ENCODE measurements at regions not wholly inside any gene's neighbourhood (a gene's known extent, or its start where the extent isn't known, plus 50 kb on each side); places are given as distances from the start of the nearest gene placed in this dataset.

DNA sequence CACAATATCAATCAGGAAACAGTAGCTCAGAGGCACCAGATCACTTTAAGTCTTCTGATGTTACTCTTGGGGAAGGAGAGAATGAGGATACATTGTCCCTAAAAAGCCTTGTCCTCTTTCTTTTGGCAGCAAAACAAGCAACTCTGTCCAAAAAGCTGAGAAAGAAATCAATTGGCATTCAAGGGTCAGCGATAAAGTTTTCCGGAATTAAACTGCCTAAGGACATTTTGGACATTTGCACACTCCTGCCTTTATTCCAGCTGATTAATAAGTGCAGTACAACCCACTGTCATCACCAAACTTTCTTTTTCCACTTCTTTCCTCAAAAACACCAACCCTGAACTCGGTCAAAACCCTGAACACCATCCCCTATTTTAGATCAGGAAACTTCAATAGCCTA lies 85.8 kb upstream of the FAM9A start:
- TF ChIP-seq, protein P1, sequence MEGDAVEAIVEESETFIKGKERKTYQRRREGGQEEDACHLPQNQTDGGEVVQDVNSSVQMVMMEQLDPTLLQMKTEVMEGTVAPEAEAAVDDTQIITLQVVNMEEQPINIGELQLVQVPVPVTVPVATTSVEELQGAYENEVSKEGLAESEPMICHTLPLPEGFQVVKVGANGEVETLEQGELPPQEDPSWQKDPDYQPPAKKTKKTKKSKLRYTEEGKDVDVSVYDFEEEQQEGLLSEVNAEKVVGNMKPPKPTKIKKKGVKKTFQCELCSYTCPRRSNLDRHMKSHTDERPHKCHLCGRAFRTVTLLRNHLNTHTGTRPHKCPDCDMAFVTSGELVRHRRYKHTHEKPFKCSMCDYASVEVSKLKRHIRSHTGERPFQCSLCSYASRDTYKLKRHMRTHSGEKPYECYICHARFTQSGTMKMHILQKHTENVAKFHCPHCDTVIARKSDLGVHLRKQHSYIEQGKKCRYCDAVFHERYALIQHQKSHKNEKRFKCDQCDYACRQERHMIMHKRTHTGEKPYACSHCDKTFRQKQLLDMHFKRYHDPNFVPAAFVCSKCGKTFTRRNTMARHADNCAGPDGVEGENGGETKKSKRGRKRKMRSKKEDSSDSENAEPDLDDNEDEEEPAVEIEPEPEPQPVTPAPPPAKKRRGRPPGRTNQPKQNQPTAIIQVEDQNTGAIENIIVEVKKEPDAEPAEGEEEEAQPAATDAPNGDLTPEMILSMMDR (IDR thresholded peaks at IDR 0.05; ENCODE audit: poor library complexity, severe bottlenecking) = no peak
- TF ChIP-seq EP300 (conservative IDR thresholded peaks at IDR 0.05; ENCODE audit: poor library complexity, severe bottlenecking) (no peak), EZH2 (IDR thresholded peaks at IDR 0.05; ENCODE audit: borderline replicate concordance, insufficient read depth, low read length, poor library complexity, severe bottlenecking) (no peak), MXI1 (conservative IDR thresholded peaks at IDR 0.05; ENCODE audit: poor library complexity, severe bottlenecking) (no peak), TAF1 (IDR thresholded peaks at IDR 0.05; ENCODE audit: low read depth) (no peak)
- TF ChIP-seq, protein P2, sequence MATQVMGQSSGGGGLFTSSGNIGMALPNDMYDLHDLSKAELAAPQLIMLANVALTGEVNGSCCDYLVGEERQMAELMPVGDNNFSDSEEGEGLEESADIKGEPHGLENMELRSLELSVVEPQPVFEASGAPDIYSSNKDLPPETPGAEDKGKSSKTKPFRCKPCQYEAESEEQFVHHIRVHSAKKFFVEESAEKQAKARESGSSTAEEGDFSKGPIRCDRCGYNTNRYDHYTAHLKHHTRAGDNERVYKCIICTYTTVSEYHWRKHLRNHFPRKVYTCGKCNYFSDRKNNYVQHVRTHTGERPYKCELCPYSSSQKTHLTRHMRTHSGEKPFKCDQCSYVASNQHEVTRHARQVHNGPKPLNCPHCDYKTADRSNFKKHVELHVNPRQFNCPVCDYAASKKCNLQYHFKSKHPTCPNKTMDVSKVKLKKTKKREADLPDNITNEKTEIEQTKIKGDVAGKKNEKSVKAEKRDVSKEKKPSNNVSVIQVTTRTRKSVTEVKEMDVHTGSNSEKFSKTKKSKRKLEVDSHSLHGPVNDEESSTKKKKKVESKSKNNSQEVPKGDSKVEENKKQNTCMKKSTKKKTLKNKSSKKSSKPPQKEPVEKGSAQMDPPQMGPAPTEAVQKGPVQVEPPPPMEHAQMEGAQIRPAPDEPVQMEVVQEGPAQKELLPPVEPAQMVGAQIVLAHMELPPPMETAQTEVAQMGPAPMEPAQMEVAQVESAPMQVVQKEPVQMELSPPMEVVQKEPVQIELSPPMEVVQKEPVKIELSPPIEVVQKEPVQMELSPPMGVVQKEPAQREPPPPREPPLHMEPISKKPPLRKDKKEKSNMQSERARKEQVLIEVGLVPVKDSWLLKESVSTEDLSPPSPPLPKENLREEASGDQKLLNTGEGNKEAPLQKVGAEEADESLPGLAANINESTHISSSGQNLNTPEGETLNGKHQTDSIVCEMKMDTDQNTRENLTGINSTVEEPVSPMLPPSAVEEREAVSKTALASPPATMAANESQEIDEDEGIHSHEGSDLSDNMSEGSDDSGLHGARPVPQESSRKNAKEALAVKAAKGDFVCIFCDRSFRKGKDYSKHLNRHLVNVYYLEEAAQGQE (IDR thresholded peaks at IDR 0.05; ENCODE audit: borderline replicate concordance) = no peak

Measured in neural cell (in vitro differentiated cells).